Right atrium auricular region (tissue), 2 donors: ENCODE measurements at regions not wholly inside any gene's neighbourhood (a gene's known extent, or its start where the extent isn't known, plus 50 kb on each side); places are given as distances from the start of the nearest gene placed in this dataset.

Source experiments
- DNase-seq: peaks from one replicate; pipeline ENCODE4 v3.0.0-alpha.2; 2019; ENCODE audit warnings: low spot score
- H3K27ac ChIP-seq, 2 donors: fragments of 200-600 bp; sonication (generic); 1 replicate in 1 of 2; 2 replicates in 1 of 2; pipeline ENCODE4 v1.5.1; 2016 to 2019
- H3K27me3 ChIP-seq, 2 donors: fragments of 200-600 bp; sonication (generic); one replicate each; pipeline versions ENCODE4 v1.5.1 to v1.6.0; 2017 to 2019
- H3K36me3 ChIP-seq: fragments of 200-600 bp; sonication (generic); one replicate; pipeline ENCODE4 v1.5.1; 2016
- H3K4me1 ChIP-seq, 2 donors: fragments of 200-600 bp; sonication (generic); one replicate each; pipeline versions ENCODE4 v1.5.1 to v1.6.0; 2017 to 2019
- H3K4me3 ChIP-seq, 2 donors: fragments of 200-600 bp; sonication (generic); 1 replicate in 1 of 2; 2 replicates in 1 of 2; pipeline ENCODE4 v1.5.1; 2017 to 2019; ENCODE audit warnings: mild to moderate bottlenecking in 1 of 2, moderate library complexity in 1 of 2
- H3K9me3 ChIP-seq, 2 donors: fragments of 200-600 bp; sonication (generic); one replicate each; pipeline ENCODE4 v1.5.1; 2019
- TF ChIP-seq, protein P1 (sequence below), 2 donors: fragments of 200-600 bp; sonication (generic); IDR thresholded peaks; one replicate each; pipeline ENCODE4 v1.5.1; 2019; ENCODE audit warnings: antibody characterized with exemption in 2 of 2

DNA sequence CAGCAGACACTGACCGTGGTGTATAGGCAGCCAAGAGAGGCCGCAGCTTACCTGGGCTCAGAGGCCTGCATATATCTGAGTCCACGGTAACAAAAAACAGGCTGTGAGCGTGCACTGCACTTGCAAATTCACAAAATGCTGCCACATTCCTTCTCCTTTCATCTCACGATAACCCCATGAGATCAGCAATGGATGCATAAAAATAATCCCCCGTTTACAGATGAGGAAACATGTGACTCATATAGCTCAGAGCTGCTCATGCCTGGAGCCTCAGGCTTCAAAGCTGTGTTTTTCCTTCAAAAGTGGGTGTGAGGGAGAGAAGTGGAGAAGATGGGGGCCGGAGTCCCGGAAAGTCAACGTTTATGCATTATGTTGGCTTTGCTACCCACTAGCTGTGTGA lies 118.3 kb upstream of the FOXF1 start:
- Histone ChIP-seq H3K36me3 (no peaks in the 10 kb centered on the region), H3K4me3 (no peak overlapping the region), H3K9me3 (no peaks in the 10 kb centered on the region), H3K4me1 (no peaks in the 10 kb centered on the region), H3K27me3 (no peaks in the 10 kb centered on the region), H3K27ac (no peak overlapping the region)
- TF ChIP-seq, protein P1, sequence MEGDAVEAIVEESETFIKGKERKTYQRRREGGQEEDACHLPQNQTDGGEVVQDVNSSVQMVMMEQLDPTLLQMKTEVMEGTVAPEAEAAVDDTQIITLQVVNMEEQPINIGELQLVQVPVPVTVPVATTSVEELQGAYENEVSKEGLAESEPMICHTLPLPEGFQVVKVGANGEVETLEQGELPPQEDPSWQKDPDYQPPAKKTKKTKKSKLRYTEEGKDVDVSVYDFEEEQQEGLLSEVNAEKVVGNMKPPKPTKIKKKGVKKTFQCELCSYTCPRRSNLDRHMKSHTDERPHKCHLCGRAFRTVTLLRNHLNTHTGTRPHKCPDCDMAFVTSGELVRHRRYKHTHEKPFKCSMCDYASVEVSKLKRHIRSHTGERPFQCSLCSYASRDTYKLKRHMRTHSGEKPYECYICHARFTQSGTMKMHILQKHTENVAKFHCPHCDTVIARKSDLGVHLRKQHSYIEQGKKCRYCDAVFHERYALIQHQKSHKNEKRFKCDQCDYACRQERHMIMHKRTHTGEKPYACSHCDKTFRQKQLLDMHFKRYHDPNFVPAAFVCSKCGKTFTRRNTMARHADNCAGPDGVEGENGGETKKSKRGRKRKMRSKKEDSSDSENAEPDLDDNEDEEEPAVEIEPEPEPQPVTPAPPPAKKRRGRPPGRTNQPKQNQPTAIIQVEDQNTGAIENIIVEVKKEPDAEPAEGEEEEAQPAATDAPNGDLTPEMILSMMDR (IDR thresholded peaks at IDR 0.05) = no peak
- DNase-seq = no peak

DNA sequence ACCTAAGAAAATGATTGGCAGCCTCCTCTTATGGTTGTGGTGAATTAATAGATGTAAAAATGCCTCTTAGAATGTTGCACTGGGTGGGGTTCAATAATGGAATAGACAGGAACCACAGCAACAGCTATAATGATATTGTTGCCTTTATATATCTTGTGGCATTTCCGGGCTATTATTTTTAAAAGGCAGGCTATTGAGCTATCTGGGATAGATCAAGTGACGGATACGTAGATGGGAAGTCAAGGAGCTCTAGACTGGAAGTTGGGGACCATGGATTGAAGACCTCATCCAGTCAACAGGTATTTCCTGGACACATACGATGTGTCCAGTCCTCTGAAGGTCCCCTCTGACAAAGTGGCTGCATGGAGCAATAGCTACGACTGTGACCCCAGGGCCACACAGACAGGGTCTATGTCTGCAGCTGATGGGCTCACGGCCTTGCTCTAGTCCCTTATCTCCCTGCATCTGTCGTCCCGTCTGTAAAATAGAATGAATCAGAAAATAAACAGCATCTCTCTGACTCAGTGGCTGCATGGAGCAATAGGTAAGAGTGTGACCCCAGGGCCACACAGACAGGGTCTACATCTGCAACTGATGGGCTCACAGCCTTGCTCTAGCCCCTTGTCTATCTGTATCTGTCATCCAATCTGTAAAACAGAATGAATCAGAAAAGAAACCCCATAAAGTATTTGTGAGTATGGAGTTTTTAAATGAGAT lies 117.7 kb upstream of the FOXF1 start:
- H3K9me3 ChIP-seq = no peaks in the 10 kb centered on the region
- no peak overlapping the region for H3K4me3 ChIP-seq
- DNase-seq = no peak
- H3K27me3 ChIP-seq = no peaks in the 10 kb centered on the region
- TF ChIP-seq, protein P1 (IDR thresholded peaks at IDR 0.05) = no peak
- no peak overlapping the region for H3K27ac ChIP-seq
- no peaks in the 10 kb centered on the region for H3K36me3 ChIP-seq
- H3K4me1 ChIP-seq = no peaks in the 10 kb centered on the region

DNA sequence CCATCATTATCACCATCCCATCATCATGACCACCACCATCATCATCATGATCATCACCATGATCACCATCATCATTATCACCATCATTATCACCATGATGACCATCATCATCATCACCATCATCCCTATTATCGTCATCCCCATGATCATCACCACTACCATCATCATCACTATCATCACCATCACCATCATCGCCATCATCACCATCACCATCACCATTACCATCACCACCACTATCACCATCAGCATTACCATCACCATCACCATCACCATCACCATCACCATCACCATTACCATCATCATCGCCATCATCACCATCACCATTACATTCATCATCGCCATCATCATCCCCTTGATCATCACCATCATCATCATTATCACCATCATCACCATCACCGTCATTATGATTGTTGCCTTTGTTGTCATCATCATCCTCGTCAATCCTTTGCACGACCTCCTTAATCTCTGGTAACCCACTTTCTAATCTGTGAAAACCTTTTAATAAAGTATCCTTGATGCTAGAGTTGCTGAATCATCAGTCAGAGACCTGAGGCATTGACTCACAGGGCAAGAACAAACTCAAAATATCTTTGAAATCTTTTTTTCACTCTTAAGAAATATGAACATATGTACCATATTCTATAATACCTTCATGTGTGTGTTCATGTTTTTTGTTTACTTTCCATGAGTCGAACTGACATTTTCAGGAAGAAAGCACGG lies 116.3 kb upstream of the FOXF1 start:
- no peaks in the 10 kb centered on the region for H3K36me3 ChIP-seq
- TF ChIP-seq, protein P1 (IDR thresholded peaks at IDR 0.05) = no peak
- DNase-seq = no peak
- no peaks in the 10 kb centered on the region for H3K27me3 ChIP-seq
- no peak overlapping the region for H3K27ac ChIP-seq
- no peaks in the 10 kb centered on the region for H3K4me1 ChIP-seq
- H3K9me3 ChIP-seq = no peaks in the 10 kb centered on the region
- no peak overlapping the region for H3K4me3 ChIP-seq

DNA sequence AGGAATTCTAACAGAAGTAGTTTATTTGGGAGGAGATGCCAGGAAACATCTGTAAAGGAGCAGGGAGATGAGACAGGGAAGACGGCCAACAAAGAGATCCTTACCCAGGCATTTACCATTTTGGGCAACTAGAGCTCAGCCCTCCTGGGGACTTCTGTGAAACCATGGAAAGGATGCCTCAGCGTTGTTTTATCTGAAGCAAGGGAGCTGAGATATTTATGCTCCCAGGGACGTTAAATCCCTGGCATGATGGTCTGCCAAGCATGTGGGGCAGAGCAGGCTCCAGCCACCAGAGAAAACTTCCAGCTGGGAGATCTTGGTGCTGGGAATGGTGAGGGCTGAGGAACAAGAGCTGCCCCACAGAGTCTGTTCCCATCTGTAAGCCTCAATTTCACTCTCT lies 114.8 kb upstream of the FOXF1 start:
- Histone ChIP-seq H3K27me3 (no peaks in the 10 kb centered on the region), H3K27ac (no peak overlapping the region), H3K4me1 (no peaks in the 10 kb centered on the region), H3K36me3 (no peaks in the 10 kb centered on the region), H3K4me3 (no peak overlapping the region), H3K9me3 (no peaks in the 10 kb centered on the region)
- DNase-seq = no peak
- TF ChIP-seq, protein P1 (IDR thresholded peaks at IDR 0.05) = no peak

DNA sequence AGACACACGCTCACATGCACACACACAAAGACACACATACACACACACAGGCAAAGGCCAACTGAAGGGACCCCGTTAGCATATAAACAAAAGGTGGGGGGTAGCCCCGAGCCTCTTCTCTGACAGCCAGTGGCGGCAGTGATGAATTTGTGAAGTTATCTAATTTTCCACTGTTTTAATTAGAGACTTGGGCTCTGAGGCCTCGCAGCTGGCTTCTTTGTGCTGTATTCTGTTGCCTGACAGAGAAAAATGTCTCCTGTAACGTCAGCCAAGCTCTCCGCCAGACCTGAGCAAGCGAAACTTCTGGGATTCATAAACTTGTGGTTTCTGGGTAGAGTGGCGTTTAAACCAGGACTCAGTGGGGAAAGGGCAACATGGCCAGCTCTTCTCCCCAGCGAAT lies 113.9 kb upstream of the FOXF1 start:
- H3K4me1 ChIP-seq = no peaks in the 10 kb centered on the region
- TF ChIP-seq, protein P1 (IDR thresholded peaks at IDR 0.05) = no peak
- no peaks in the 10 kb centered on the region for H3K9me3 ChIP-seq
- no peak overlapping the region for H3K4me3 ChIP-seq
- no peak overlapping the region for H3K27ac ChIP-seq
- H3K27me3 ChIP-seq = no peaks in the 10 kb centered on the region
- DNase-seq = no peak
- H3K36me3 ChIP-seq = no peaks in the 10 kb centered on the region
